Esophagus squamous epithelium (tissue), 4 donors: ENCODE measurements at regions not wholly inside any gene's neighbourhood (a gene's known extent, or its start where the extent isn't known, plus 50 kb on each side); places are given as distances from the start of the nearest gene placed in this dataset.

Experiments
- CTCF ChIP-seq, 6 experiments: fragments of 450-650 bp in 4 of 6; fragments of 200-600 bp in 2 of 6; sonication (generic) in 2 of 6; IDR thresholded peaks; one replicate each; pipeline ENCODE4 v1.5.1; 2016 to 2019; ENCODE audit warnings: antibody characterized with exemption in 6 of 6, mild to moderate bottlenecking in 4 of 6, moderate library complexity in 4 of 6
- POLR2A ChIP-seq, 4 donors: fragments of 450-650 bp; IDR thresholded peaks; one replicate each; pipeline ENCODE4 v1.6.1; 2017; ENCODE audit warnings: antibody characterized with exemption in 4 of 4, mild to moderate bottlenecking in 4 of 4, moderate library complexity in 3 of 4

DNA sequence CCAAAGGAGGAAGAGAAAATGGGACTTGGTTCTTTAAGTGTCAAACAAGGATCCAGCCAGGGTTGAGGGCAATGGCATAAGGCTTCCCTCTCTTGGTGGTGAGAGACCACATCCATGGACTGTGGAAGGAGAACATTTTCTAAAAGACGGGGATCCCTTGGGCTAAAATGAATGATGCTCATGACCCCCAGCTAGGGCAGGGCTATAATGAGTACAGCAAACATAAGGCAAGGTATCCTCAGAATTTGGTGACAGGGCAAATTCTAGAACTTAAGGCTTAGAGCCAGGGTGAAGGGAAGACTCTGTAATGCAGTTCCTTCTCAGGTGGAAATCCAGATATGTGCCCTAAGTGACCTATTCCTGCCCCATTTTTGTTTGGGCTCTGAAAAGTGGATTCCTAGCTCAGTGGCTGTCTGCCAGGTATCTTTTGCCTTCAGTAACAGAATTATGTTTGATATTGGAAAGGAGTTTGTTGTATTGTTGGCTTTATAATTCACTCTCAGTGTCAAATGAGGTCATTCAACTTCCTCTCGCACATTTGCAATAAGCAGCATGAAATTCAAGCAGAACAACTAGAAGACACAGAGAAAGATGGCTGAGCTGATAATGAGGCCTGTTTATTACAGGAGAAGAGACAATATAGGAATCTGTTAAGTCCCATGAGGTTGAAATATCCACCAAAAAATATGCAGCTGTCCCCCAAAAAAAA lies 76.8 kb downstream of the DAD1 start:
- TF ChIP-seq CTCF (IDR thresholded peaks at IDR 0.05), result no peak
- no peak for TF ChIP-seq POLR2A (IDR thresholded peaks at IDR 0.05)
